ENCODE measurements at regions not wholly inside any gene's neighbourhood (a gene's known extent, or its start where the extent isn't known, plus 50 kb on each side); places are given as distances from the start of the nearest gene placed in this dataset.

DNA sequence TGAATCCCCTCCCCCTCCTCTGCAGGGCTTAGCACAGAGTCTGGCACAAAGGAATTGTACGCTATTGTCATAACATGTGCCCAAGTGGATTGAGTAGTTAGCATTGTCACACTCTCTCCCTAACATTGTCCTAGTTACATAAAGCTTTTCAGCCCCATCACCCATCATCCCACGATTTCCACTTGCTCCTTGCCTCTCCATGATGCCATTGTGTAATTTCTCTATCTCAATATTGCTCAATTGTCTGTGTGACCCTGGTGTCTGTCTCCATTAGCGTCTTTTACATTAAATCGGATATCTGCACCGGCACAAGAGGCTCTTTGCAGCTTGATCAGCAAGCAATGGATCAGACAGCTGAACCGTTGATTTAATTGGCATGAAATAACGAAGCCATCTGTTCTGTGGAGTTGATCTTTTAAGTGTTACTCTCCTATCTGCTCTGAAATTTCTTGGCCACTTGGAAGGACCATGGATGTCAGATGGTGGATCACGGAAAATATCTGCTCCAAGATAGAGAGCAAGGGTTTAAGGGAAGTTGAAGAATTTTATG lies 77.0 kb upstream of the HS3ST4 start:
- Mint-ChIP-seq H3K27me3 (ENCODE audit: low read depth) (no peaks in the 10 kb centered on the region), H3K9me3 (peaks cover 4% of the 10 kb centered on the region), H3K27ac (no peak overlapping the region), H3K4me3 (no peak overlapping the region), H3K4me1 (peaks cover 17% of the 10 kb centered on the region), H3K36me3 (0 out of 2 replicates have a peak, but pooled peaks cover 2% of the 10 kb centered on the region)
- no peak for ATAC-seq
- POLR2A ChIA-PET: no interaction called here
- no peak for DNase-seq (ENCODE audit: low spot score)
- TF ChIP-seq FOXP1 (CRISPR knock-in tag; IDR thresholded peaks at IDR 0.05; ENCODE audit: borderline replicate concordance) (no peak), JAZF1 (CRISPR knock-in tag; IDR thresholded peaks at IDR 0.05) (no peak), SP1 (CRISPR knock-in tag; conservative IDR thresholded peaks at IDR 0.05) (no peak), RORB (CRISPR knock-in tag; IDR thresholded peaks at IDR 0.05) (no peak), GRHL2 (CRISPR knock-in tag; IDR thresholded peaks at IDR 0.05; ENCODE audit: insufficient replicate concordance, severe bottlenecking) (no peak), MYBL2 (CRISPR knock-in tag; IDR thresholded peaks at IDR 0.05) (no peak), ZNF512 (CRISPR knock-in tag; IDR thresholded peaks at IDR 0.05; ENCODE audit: borderline replicate concordance) (no peak), CTCF (IDR thresholded peaks at IDR 0.05) (no peak), MXD4 (CRISPR knock-in tag; IDR thresholded peaks at IDR 0.05; ENCODE audit: borderline replicate concordance) (no peak), ZNF121 (CRISPR knock-in tag; IDR thresholded peaks at IDR 0.05) (no peak)
- TF ChIP-seq, protein P1, sequence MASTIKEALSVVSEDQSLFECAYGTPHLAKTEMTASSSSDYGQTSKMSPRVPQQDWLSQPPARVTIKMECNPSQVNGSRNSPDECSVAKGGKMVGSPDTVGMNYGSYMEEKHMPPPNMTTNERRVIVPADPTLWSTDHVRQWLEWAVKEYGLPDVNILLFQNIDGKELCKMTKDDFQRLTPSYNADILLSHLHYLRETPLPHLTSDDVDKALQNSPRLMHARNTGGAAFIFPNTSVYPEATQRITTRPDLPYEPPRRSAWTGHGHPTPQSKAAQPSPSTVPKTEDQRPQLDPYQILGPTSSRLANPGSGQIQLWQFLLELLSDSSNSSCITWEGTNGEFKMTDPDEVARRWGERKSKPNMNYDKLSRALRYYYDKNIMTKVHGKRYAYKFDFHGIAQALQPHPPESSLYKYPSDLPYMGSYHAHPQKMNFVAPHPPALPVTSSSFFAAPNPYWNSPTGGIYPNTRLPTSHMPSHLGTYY (CRISPR knock-in tag; IDR thresholded peaks at IDR 0.05): no peak
- TF ChIP-seq, protein P2, sequence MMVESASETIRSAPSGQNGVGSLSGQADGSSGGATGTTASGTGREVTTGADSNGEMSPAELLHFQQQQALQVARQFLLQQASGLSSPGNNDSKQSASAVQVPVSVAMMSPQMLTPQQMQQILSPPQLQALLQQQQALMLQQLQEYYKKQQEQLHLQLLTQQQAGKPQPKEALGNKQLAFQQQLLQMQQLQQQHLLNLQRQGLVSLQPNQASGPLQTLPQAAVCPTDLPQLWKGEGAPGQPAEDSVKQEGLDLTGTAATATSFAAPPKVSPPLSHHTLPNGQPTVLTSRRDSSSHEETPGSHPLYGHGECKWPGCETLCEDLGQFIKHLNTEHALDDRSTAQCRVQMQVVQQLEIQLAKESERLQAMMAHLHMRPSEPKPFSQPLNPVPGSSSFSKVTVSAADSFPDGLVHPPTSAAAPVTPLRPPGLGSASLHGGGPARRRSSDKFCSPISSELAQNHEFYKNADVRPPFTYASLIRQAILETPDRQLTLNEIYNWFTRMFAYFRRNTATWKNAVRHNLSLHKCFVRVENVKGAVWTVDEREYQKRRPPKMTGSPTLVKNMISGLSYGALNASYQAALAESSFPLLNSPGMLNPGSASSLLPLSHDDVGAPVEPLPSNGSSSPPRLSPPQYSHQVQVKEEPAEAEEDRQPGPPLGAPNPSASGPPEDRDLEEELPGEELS (CRISPR knock-in tag; IDR thresholded peaks at IDR 0.05): no peak
- CTCF ChIA-PET: no interaction called here

GRCh38 chr16:25613931-25614330 lies 77.8 kb upstream of the HS3ST4 start:
- Mint-ChIP-seq H3K9me3 (peaks cover 4% of the 10 kb centered on the region), H3K27ac (no peak overlapping the region), H3K4me3 (no peak overlapping the region), H3K36me3 (0 out of 2 replicates have a peak, but pooled peaks cover 2% of the 10 kb centered on the region), H3K27me3 (ENCODE audit: low read depth) (no peaks in the 10 kb centered on the region), H3K4me1 (peaks cover 22% of the 10 kb centered on the region)
- DNase-seq (ENCODE audit: low spot score): no peak
- ChIA-PET CTCF (no interaction called here), POLR2A (no interaction called here)
- ATAC-seq: no peak
- TF ChIP-seq OVOL2 (CRISPR knock-in tag; IDR thresholded peaks at IDR 0.05; ENCODE audit: borderline replicate concordance) (no peak), ATF6 (CRISPR knock-in tag; IDR thresholded peaks at IDR 0.05) (no peak), ZNF281 (CRISPR knock-in tag; IDR thresholded peaks at IDR 0.05) (no peak), ZBTB21 (CRISPR knock-in tag; IDR thresholded peaks at IDR 0.05; ENCODE audit: borderline replicate concordance) (no peak), ZMAT4 (CRISPR knock-in tag; IDR thresholded peaks at IDR 0.05) (no peak)
- TF ChIP-seq, protein P3, sequence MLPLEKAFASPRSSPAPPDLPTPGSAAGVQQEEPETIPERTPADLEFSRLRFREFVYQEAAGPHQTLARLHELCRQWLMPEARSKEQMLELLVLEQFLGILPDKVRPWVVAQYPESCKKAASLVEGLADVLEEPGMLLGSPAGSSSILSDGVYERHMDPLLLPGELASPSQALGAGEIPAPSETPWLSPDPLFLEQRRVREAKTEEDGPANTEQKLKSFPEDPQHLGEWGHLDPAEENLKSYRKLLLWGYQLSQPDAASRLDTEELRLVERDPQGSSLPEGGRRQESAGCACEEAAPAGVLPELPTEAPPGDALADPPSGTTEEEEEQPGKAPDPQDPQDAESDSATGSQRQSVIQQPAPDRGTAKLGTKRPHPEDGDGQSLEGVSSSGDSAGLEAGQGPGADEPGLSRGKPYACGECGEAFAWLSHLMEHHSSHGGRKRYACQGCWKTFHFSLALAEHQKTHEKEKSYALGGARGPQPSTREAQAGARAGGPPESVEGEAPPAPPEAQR (CRISPR knock-in tag; IDR thresholded peaks at IDR 0.05): no peak
- TF ChIP-seq, protein P4, sequence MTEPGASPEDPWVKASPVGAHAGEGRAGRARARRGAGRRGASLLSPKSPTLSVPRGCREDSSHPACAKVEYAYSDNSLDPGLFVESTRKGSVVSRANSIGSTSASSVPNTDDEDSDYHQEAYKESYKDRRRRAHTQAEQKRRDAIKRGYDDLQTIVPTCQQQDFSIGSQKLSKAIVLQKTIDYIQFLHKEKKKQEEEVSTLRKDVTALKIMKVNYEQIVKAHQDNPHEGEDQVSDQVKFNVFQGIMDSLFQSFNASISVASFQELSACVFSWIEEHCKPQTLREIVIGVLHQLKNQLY (CRISPR knock-in tag; IDR thresholded peaks at IDR 0.05): no peak
- TF ChIP-seq, protein P1 (CRISPR knock-in tag; IDR thresholded peaks at IDR 0.05): no peak

Measured in WTC11 (cell line).